WTC11 (cell line): ENCODE measurements at regions not wholly inside any gene's neighbourhood (a gene's known extent, or its start where the extent isn't known, plus 50 kb on each side); places are given as distances from the start of the nearest gene placed in this dataset.

Experiments
- ATAC-seq: fragments of 200-7000 bp; cut with Tn5 transposase; 2 replicates; pipeline ENCODE4 v1.10.0; 2021; ENCODE audit warnings: mild to moderate bottlenecking, moderate library complexity
- CTCF ChIA-PET: fragments of 300-600 bp; sonication (Branson Sonifier 250); formaldehyde crosslinking; loops from one replicate; lab custom pipeline; 2021; ENCODE audit warnings: antibody characterized with exemption; lab: Charles Lee
- POLR2A ChIA-PET: fragments of 350-600 bp; sonication (Branson Sonifier 250); formaldehyde crosslinking; loops from one replicate; lab custom pipeline; 2021; ENCODE audit warnings: antibody characterized with exemption; lab: Charles Lee
- DNase-seq: peaks from one replicate; pipeline ENCODE4 v3.0.0; 2021; ENCODE audit warnings: low spot score
- H3K27ac Mint-ChIP-seq: 2 replicates; pipeline ENCODE4 v1.8.0; 2021; ENCODE audit warnings: mixed read lengths
- H3K27me3 Mint-ChIP-seq: 2 replicates; pipeline ENCODE4 v1.8.0; 2021; ENCODE audit warnings: low read depth, mild to moderate bottlenecking, moderate library complexity, mixed read lengths
- H3K36me3 Mint-ChIP-seq: 2 replicates; pipeline ENCODE4 v1.8.0; 2021; ENCODE audit warnings: mixed read lengths
- H3K4me1 Mint-ChIP-seq: 2 replicates; pipeline ENCODE4 v1.8.0; 2022; ENCODE audit warnings: mixed read lengths
- H3K4me3 Mint-ChIP-seq: 2 replicates; pipeline ENCODE4 v1.8.0; 2021; ENCODE audit warnings: mild to moderate bottlenecking, moderate library complexity, mixed read lengths
- H3K9me3 Mint-ChIP-seq: 2 replicates; pipeline ENCODE4 v1.8.0; 2021; ENCODE audit warnings: mixed read lengths
- CREB1 ChIP-seq: sonication (generic); formaldehyde crosslinking; IDR thresholded peaks from 2 replicates; pipeline ENCODE4 v1.8.0; 2023; ENCODE audit warnings: mild to moderate bottlenecking, missing genetic modification reagents
- ETV6 ChIP-seq: sonication (generic); formaldehyde crosslinking; IDR thresholded peaks from 2 replicates; pipeline ENCODE4 v1.8.1; 2022; ENCODE audit warnings: mild to moderate bottlenecking, missing genetic modification reagents
- FOXK1 ChIP-seq: sonication (generic); formaldehyde crosslinking; IDR thresholded peaks from 2 replicates; pipeline ENCODE4 v1.8.0; 2022; ENCODE audit warnings: mild to moderate bottlenecking, moderate library complexity, missing genetic modification reagents
- FOXP1 ChIP-seq: sonication (generic); formaldehyde crosslinking; IDR thresholded peaks from 2 replicates; pipeline ENCODE4 v1.8.0; 2022; ENCODE audit warnings: missing genetic modification reagents, mild to moderate bottlenecking, moderate library complexity, borderline replicate concordance
- GRHL2 ChIP-seq: fragments of 250-450 bp; sonication (Bioruptor Pico); IDR thresholded peaks from 2 replicates; pipeline ENCODE4 v1.8.0; 2022; ENCODE audit warnings: mild to moderate bottlenecking, moderate library complexity; ENCODE audit not compliant: insufficient replicate concordance, severe bottlenecking
- GTF2I ChIP-seq: fragments of 250-450 bp; sonication (Bioruptor Pico); conservative IDR thresholded peaks from 2 replicates; pipeline ENCODE4 v1.4.0; 2021; ENCODE audit warnings: mild to moderate bottlenecking
- NR1H2 ChIP-seq: sonication (generic); formaldehyde crosslinking; IDR thresholded peaks from 2 replicates; pipeline ENCODE4 v1.9.0; 2021; ENCODE audit warnings: mild to moderate bottlenecking, moderate library complexity, missing genetic modification reagents
- NR3C1 ChIP-seq: sonication (generic); formaldehyde crosslinking; conservative IDR thresholded peaks from 2 replicates; pipeline ENCODE4 v1.8.1; 2023; ENCODE audit warnings: low read depth, mild to moderate bottlenecking, missing genetic modification reagents
- OVOL2 ChIP-seq: fragments of 250-450 bp; sonication (Bioruptor Pico); IDR thresholded peaks from 2 replicates; pipeline ENCODE4 v1.9.0; 2021; ENCODE audit warnings: mild to moderate bottlenecking, borderline replicate concordance
- ZNF232 ChIP-seq: sonication (generic); formaldehyde crosslinking; IDR thresholded peaks from 2 replicates; pipeline ENCODE4 v1.8.0; 2022; ENCODE audit warnings: mild to moderate bottlenecking, missing genetic modification reagents
- ZNF317 ChIP-seq: sonication (generic); formaldehyde crosslinking; IDR thresholded peaks from 2 replicates; pipeline ENCODE4 v1.8.1; 2023; ENCODE audit warnings: low read depth, mild to moderate bottlenecking, moderate library complexity, missing genetic modification reagents, borderline replicate concordance
- TF ChIP-seq, protein P1 (sequence below): sonication (generic); formaldehyde crosslinking; IDR thresholded peaks from 2 replicates; pipeline ENCODE4 v1.8.1; 2022; ENCODE audit warnings: missing genetic modification reagents, borderline replicate concordance
- TF ChIP-seq, protein P2 (sequence below): fragments of 250-450 bp; sonication (Bioruptor Pico); IDR thresholded peaks from 2 replicates; pipeline ENCODE4 v1.8.0; 2021; ENCODE audit warnings: mild to moderate bottlenecking
- TF ChIP-seq, protein P3 (sequence below): sonication (generic); formaldehyde crosslinking; IDR thresholded peaks from 2 replicates; pipeline ENCODE4 v1.8.0; 2022; ENCODE audit warnings: missing genetic modification reagents
- TF ChIP-seq, protein P4 (sequence below): sonication (generic); formaldehyde crosslinking; IDR thresholded peaks from 2 replicates; pipeline ENCODE4 v1.8.1; 2023; ENCODE audit warnings: mild to moderate bottlenecking, missing genetic modification reagents, borderline replicate concordance
- TF ChIP-seq, protein P5 (sequence below): sonication (generic); formaldehyde crosslinking; IDR thresholded peaks from 2 replicates; pipeline ENCODE4 v1.8.0; 2022; ENCODE audit warnings: mild to moderate bottlenecking, missing genetic modification reagents
- TF ChIP-seq, protein P6 (sequence below): sonication (generic); formaldehyde crosslinking; IDR thresholded peaks from 2 replicates; pipeline ENCODE4 v1.8.0; 2023; ENCODE audit warnings: mild to moderate bottlenecking, missing genetic modification reagents
- TF ChIP-seq, protein P7 (sequence below): sonication (generic); formaldehyde crosslinking; IDR thresholded peaks from 2 replicates; pipeline ENCODE4 v1.8.1; 2022; ENCODE audit warnings: mild to moderate bottlenecking, missing genetic modification reagents, moderate library complexity, borderline replicate concordance

DNA sequence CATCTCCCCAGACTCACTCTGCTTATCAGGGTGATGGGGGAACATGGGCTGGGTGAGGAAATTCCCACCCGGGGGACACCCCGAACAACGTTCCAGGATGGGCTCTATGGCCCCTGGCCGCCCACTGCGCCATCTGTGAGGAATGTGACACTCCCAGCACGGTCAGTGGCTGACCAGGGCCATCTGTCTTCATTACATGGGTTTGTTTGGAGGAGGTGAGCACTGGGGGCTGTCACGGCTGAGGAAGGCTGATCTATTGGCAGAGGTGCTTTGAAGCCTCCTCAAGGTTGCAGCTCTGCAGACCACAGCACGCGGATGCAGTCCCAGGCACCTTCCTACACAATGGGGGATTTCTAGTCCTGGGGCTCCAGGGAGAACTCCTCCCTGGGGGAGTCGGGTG, 214.1 kb upstream of the FOXF1 start (continued):
- no peak for TF ChIP-seq ZNF317
- TF ChIP-seq, protein P1, sequence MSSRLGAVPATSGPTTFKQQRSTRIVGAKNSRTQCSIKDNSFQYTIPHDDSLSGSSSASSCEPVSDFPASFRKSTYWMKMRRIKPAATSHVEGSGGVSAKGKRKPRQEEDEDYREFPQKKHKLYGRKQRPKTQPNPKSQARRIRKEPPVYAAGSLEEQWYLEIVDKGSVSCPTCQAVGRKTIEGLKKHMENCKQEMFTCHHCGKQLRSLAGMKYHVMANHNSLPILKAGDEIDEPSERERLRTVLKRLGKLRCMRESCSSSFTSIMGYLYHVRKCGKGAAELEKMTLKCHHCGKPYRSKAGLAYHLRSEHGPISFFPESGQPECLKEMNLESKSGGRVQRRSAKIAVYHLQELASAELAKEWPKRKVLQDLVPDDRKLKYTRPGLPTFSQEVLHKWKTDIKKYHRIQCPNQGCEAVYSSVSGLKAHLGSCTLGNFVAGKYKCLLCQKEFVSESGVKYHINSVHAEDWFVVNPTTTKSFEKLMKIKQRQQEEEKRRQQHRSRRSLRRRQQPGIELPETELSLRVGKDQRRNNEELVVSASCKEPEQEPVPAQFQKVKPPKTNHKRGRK (CRISPR knock-in tag): no peak
- TF ChIP-seq, protein P2, sequence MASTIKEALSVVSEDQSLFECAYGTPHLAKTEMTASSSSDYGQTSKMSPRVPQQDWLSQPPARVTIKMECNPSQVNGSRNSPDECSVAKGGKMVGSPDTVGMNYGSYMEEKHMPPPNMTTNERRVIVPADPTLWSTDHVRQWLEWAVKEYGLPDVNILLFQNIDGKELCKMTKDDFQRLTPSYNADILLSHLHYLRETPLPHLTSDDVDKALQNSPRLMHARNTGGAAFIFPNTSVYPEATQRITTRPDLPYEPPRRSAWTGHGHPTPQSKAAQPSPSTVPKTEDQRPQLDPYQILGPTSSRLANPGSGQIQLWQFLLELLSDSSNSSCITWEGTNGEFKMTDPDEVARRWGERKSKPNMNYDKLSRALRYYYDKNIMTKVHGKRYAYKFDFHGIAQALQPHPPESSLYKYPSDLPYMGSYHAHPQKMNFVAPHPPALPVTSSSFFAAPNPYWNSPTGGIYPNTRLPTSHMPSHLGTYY (CRISPR knock-in tag): no peak

DNA sequence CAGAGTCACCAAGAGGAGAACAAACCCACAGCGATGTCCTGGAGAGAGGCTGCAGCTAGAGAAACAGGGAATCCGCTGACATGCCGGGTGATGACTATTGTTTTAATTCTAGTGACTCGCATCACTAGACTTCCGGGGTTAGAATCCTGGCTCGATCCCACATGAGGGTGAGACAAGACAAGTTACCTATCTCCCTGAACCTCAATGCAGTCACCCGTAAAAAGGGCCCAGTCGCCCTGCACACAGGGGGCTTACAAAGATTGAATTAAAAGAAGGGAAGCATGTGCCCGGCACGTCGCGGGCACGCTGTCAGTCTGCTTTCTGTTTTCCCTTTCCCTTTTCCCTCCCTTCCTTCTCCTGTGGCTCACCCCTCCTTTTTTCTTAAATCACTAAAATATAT, 212.9 kb upstream of the FOXF1 start:
- ATAC-seq (no peak), DNase-seq (no peak)
- Mint-ChIP-seq H3K4me1 (peaks cover 45% of the 10 kb centered on the region), H3K4me3 (no peak overlapping the region), H3K9me3 (no peaks in the 10 kb centered on the region), H3K27me3 (peaks cover 76% of the 10 kb centered on the region), H3K27ac (no peak overlapping the region), H3K36me3 (no peaks in the 10 kb centered on the region)
- TF ChIP-seq CREB1 (CRISPR knock-in tag): no peak
- TF ChIP-seq NR3C1 (CRISPR knock-in tag): no peak
- TF ChIP-seq, protein P3, sequence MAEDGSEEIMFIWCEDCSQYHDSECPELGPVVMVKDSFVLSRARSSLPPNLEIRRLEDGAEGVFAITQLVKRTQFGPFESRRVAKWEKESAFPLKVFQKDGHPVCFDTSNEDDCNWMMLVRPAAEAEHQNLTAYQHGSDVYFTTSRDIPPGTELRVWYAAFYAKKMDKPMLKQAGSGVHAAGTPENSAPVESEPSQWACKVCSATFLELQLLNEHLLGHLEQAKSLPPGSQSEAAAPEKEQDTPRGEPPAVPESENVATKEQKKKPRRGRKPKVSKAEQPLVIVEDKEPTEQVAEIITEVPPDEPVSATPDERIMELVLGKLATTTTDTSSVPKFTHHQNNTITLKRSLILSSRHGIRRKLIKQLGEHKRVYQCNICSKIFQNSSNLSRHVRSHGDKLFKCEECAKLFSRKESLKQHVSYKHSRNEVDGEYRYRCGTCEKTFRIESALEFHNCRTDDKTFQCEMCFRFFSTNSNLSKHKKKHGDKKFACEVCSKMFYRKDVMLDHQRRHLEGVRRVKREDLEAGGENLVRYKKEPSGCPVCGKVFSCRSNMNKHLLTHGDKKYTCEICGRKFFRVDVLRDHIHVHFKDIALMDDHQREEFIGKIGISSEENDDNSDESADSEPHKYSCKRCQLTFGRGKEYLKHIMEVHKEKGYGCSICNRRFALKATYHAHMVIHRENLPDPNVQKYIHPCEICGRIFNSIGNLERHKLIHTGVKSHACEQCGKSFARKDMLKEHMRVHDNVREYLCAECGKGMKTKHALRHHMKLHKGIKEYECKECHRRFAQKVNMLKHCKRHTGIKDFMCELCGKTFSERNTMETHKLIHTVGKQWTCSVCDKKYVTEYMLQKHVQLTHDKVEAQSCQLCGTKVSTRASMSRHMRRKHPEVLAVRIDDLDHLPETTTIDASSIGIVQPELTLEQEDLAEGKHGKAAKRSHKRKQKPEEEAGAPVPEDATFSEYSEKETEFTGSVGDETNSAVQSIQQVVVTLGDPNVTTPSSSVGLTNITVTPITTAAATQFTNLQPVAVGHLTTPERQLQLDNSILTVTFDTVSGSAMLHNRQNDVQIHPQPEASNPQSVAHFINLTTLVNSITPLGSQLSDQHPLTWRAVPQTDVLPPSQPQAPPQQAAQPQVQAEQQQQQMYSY (CRISPR knock-in tag): no peak
- TF ChIP-seq ZNF232 (CRISPR knock-in tag): no peak
- no peak for TF ChIP-seq GRHL2 (CRISPR knock-in tag)
- no peak for TF ChIP-seq FOXK1 (CRISPR knock-in tag)
- TF ChIP-seq, protein P4, sequence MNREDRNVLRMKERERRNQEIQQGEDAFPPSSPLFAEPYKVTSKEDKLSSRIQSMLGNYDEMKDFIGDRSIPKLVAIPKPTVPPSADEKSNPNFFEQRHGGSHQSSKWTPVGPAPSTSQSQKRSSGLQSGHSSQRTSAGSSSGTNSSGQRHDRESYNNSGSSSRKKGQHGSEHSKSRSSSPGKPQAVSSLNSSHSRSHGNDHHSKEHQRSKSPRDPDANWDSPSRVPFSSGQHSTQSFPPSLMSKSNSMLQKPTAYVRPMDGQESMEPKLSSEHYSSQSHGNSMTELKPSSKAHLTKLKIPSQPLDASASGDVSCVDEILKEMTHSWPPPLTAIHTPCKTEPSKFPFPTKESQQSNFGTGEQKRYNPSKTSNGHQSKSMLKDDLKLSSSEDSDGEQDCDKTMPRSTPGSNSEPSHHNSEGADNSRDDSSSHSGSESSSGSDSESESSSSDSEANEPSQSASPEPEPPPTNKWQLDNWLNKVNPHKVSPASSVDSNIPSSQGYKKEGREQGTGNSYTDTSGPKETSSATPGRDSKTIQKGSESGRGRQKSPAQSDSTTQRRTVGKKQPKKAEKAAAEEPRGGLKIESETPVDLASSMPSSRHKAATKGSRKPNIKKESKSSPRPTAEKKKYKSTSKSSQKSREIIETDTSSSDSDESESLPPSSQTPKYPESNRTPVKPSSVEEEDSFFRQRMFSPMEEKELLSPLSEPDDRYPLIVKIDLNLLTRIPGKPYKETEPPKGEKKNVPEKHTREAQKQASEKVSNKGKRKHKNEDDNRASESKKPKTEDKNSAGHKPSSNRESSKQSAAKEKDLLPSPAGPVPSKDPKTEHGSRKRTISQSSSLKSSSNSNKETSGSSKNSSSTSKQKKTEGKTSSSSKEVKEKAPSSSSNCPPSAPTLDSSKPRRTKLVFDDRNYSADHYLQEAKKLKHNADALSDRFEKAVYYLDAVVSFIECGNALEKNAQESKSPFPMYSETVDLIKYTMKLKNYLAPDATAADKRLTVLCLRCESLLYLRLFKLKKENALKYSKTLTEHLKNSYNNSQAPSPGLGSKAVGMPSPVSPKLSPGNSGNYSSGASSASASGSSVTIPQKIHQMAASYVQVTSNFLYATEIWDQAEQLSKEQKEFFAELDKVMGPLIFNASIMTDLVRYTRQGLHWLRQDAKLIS (CRISPR knock-in tag): no peak
- TF ChIP-seq NR1H2 (CRISPR knock-in tag): no peak
- TF ChIP-seq FOXP1 (CRISPR knock-in tag): no peak
- no peak for TF ChIP-seq ETV6 (CRISPR knock-in tag)
- TF ChIP-seq, protein P5, sequence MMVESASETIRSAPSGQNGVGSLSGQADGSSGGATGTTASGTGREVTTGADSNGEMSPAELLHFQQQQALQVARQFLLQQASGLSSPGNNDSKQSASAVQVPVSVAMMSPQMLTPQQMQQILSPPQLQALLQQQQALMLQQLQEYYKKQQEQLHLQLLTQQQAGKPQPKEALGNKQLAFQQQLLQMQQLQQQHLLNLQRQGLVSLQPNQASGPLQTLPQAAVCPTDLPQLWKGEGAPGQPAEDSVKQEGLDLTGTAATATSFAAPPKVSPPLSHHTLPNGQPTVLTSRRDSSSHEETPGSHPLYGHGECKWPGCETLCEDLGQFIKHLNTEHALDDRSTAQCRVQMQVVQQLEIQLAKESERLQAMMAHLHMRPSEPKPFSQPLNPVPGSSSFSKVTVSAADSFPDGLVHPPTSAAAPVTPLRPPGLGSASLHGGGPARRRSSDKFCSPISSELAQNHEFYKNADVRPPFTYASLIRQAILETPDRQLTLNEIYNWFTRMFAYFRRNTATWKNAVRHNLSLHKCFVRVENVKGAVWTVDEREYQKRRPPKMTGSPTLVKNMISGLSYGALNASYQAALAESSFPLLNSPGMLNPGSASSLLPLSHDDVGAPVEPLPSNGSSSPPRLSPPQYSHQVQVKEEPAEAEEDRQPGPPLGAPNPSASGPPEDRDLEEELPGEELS (CRISPR knock-in tag): no peak
- TF ChIP-seq, protein P6, sequence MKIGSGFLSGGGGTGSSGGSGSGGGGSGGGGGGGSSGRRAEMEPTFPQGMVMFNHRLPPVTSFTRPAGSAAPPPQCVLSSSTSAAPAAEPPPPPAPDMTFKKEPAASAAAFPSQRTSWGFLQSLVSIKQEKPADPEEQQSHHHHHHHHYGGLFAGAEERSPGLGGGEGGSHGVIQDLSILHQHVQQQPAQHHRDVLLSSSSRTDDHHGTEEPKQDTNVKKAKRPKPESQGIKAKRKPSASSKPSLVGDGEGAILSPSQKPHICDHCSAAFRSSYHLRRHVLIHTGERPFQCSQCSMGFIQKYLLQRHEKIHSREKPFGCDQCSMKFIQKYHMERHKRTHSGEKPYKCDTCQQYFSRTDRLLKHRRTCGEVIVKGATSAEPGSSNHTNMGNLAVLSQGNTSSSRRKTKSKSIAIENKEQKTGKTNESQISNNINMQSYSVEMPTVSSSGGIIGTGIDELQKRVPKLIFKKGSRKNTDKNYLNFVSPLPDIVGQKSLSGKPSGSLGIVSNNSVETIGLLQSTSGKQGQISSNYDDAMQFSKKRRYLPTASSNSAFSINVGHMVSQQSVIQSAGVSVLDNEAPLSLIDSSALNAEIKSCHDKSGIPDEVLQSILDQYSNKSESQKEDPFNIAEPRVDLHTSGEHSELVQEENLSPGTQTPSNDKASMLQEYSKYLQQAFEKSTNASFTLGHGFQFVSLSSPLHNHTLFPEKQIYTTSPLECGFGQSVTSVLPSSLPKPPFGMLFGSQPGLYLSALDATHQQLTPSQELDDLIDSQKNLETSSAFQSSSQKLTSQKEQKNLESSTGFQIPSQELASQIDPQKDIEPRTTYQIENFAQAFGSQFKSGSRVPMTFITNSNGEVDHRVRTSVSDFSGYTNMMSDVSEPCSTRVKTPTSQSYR (CRISPR knock-in tag): no peak
- no peak for TF ChIP-seq GTF2I (CRISPR knock-in tag)
- TF ChIP-seq OVOL2 (CRISPR knock-in tag): no peak
- TF ChIP-seq, protein P7, sequence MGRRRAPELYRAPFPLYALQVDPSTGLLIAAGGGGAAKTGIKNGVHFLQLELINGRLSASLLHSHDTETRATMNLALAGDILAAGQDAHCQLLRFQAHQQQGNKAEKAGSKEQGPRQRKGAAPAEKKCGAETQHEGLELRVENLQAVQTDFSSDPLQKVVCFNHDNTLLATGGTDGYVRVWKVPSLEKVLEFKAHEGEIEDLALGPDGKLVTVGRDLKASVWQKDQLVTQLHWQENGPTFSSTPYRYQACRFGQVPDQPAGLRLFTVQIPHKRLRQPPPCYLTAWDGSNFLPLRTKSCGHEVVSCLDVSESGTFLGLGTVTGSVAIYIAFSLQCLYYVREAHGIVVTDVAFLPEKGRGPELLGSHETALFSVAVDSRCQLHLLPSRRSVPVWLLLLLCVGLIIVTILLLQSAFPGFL (CRISPR knock-in tag): no peak
- POLR2A ChIA-PET: no interaction called here
- CTCF ChIA-PET: interaction anchor here (0.9 to 3.4 kb wide), 2 partner anchors 45 to 221 kb away, joined by 4 to 12 read pairs; no protein-coding TSS in a partner anchor
